GM19438 (cell line): ENCODE measurements at regions not wholly inside any gene's neighbourhood (a gene's known extent, or its start where the extent isn't known, plus 50 kb on each side); places are given as distances from the start of the nearest gene placed in this dataset.

Experiments
- ATAC-seq: cut with Tn5 transposase; IDR thresholded peaks from one replicate; pipeline ENCODE4 v1.9.1; 2021; ENCODE audit warnings: low read depth; ENCODE audit not compliant: unreplicated experiment

DNA sequence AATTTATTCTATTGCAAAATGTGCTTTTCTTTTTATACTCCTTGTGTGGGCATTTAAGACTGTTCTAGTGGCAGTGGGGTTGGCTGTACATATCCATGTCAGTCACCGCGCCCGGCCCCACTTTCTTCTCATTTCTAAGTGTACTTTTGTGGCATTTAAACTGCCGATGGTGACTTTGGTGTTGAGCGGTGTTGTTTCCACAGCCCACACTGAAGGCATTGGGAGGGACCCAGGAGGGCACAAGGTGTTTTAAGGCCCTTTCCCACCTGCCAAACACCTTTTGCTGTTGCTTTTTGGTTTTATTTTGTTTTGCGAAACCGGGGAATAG, 369.7 kb downstream of the MTX2 start:
- ATAC-seq: no peak

DNA sequence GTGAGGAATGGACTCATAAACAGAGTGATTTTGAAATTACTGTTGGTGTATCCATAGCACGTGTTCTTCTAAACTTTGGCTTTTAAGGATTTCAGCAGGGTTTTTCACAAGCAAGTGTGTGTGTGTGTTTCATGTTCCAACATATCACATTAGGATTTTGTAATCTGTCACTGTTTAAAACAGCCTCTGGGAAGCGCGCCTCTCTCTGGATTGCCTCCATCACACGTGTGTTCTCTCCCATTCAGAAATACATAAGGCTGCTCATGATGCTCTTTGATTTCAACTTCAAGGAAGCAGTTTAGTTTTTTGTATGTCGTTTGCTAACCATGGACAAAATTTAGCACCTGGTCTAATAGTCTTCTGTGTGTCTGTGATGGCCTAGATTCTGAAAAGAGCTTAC, 370.4 kb downstream of the MTX2 start:
- no peak for ATAC-seq

GRCh38 chr2:176641436-176641835, 372.2 kb downstream of the MTX2 start:
- no peak for ATAC-seq

- ATAC-seq: peak; percentile 79
Observed at GRCh38 chr2:176642074-176642473, 372.8 kb downstream of the MTX2 start.

- no peak for ATAC-seq
Observed at GRCh38 chr2:176643646-176644045, 374.4 kb downstream of the MTX2 start.

GRCh38 chr2:176645494-176645893, 376.3 kb downstream of the MTX2 start:
- no peak for ATAC-seq

GRCh38 chr2:176646033-176646615, 376.9 kb downstream of the MTX2 start:
- no peak for ATAC-seq

DNA sequence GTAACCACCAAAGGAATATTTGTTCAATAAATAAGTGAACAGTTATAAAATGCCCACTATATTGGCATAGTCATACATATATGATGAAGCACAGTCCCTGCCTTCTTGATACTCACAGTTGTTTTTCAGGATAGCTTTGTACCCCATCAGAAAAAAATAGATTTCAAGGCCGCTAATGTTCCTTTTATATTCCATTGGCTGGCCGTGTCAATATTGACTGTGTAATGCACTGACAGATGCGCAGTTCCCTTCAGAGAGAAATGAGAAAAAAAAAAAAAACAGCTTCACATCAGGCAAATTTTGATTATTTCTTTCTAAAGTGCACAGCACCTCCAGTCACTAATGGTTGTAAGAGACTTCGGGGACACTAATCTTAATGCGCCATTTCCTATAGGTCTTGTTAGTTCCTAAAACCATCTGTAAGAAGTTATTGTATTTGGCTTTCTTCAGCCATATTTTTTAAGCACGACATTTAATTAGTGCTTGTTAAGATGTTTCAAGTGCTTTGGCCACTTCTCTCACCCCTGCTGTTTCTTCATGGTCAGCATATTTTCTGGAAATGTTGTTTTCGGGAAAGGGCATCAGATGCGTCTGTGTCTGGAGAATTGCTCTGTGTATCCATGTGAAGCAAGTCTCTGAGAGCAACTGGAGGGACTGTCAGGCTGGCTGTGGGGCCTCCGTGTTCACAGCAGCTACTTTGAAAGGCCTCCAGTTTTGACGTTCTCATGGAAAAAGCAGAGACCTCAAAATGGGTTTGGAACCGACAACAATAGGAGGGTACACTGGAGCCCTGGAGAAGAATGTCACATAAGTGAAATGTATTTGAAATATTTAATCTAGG, 378.3 kb downstream of the MTX2 start:
- no peak for ATAC-seq

GRCh38 chr2:176648700-176649297, 379.6 kb downstream of the MTX2 start:
- ATAC-seq: no peak

DNA sequence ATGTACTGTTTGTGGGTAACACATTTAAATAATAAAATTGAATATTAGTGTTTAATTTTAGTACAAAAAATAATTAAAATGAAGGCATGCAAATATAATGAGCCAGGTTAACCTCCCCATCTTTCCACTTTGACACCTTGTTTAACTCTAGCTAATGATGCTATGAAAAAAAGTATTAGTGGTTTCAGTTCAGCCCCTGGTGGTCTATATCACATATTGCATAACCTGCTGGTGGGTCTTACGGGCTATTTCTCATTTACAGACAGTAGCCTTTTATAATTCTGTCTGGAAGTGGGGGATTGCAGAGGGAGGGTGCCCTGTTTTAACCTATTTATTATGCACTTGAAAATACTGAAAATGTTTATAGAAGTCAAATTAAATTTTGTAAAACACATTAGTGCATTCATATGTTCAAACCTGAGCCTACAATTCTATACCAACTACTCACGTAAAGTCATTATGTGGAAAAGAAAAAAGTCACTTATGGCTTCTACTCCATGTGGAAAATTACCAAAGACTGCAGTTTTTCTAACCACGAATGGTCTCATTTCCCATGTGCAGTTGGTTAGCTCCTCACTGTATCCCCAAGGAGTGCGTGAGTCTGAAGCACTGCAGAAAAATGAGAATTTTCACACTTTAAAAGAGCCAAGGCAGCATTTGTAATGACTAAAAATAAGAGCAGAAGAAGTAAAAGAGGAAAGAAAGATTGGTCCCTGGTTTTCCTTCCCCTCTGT, 381.0 kb downstream of the MTX2 start:
- ATAC-seq: no peak

DNA sequence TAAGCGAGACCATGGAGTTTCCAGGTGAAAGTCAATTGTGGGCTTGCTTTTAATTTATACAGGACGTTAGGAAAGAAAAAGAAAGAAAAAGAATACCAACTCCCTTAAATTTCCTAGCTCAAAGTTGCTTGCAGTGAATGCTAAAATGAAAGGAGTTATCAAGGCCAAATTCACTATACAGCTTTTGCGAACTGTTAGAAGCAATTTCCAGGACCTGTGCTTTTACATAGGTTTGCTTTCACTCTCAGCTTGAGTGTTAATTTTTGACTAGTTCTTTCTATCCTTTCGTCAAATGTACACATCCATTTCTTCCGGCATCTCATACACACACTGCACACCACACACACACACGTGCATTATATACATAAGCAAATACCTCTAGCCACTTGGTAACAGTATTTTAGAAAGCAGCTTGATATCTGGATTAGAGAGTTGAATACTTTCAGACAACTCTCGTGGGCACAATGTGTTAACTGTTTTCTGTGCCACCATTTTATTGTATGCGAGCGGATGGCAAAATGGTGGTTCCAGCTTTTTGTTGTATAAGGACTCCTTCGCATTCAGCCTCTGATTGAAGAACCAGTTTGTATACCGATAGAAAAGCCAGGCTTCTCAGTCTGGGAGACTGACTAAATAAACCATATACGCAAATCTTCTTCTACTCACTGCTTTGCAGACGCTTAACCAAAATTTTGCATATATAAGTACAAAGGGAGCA, 381.8 kb downstream of the MTX2 start:
- ATAC-seq: no peak

- no peak for ATAC-seq
Observed at GRCh38 chr2:176652300-176653182, 383.3 kb downstream of the MTX2 start.

DNA sequence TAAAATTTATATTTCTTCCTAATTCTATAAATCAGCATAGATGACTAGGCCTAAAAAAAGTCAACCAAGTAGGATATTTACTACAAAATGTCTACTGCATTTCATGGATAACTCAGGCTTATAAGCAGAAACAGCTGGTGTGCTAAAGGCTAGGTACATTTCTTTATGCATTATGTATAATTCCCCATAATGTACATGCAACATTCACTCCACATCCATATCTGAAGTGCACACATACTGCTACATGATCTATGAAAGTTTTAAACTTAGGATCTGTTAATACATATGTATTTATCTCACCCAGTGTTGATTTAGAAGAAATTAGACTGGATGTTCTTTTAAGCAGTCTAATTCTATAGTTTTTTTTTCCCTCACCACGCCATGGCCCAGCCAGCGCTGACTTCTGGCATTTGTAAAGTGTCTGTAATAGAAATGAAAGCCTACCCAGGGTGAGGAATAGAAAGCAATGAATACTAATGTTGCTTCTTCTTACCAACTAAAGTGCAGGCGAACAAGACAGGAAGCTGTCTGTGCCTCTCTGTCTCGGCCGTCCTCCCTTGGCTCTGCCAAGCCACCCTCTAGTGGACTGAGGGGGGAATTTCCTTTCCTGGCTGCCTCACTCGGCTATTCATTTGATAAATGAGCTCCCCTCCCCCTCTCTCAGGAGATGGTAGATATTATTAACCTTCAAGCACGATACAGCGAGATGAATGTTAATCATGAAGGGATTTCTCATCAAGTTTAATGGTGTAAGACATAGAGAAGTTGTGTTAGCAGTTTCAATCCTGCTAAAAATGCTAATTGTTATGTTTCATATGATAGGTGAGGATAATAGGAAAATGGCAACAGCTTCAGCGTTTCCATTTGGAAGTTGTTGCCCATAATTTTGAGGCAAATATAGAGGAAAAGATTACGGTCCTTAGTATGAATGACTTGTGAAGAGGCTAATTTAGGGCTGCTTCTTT, 384.5 kb downstream of the MTX2 start:
- peak; percentile 92 for ATAC-seq

- ATAC-seq: no peak
Observed at GRCh38 chr2:176656038-176656775, 387.0 kb downstream of the MTX2 start.

DNA sequence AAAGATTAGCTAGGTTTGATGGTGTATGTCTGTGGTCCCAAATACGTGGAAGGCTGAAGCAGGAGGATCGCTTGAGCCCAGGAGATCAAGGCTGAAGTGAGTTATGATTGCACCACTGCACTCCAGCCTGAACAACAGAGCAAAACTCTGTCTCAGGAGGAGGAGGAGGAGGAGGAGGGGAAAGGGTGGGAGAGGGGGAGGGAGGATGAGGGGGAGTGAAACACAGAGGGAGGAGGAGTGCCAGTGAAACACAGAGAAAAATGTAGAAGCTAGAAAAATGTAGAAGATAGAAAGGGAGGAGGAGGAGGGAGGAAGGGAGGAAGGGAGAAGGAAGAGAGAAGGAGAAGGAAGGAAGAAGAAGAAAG, 387.5 kb downstream of the MTX2 start:
- no peak for ATAC-seq

GRCh38 chr2:176657393-176657792, 388.2 kb downstream of the MTX2 start:
- ATAC-seq: no peak

DNA sequence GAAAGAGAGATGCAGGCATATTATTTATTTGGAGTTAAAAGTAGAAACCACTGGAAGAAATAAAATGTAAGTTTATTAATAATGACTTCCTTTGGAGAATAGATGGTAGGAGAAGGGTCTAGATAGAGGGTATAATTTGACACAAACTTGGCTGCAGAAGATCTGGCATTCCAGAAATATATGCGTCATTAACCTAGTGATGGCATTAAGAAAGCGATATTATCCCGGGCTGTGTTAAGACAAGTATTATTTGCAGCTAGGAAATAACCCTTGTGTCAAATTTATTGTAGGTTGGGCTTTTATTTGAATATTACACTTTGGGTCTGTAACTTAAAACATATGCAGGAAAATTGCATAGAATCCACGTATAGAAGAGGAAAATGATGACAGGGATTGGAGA, 389.5 kb downstream of the MTX2 start:
- ATAC-seq: no peak

DNA sequence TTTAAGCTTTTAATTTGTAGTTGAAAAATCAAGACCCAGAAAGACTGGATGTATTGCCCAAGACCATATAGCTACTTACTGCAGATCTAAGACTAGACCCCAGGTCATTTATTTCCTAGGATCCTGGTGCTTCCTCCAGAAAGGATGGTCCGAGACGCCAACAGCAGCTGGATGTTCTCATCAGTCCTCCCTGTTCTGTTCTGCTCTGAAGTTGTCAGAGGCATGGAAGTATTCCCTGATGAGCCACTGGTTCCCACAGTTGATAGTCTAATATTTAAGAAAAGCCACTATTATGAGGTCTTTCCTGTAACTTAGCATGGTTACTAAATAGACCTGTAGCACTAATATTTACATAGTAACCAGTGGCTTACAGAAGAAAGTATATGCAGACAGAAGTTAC, 393.5 kb downstream of the MTX2 start:
- no peak for ATAC-seq
